Natural killer cell (primary cell): ENCODE measurements at regions not wholly inside any gene's neighbourhood (a gene's known extent, or its start where the extent isn't known, plus 50 kb on each side); places are given as distances from the start of the nearest gene placed in this dataset.

ENCODE experiments used
- ATAC-seq, 3 donors: fragments of 150-1000 bp in 2 of 3; fragments of 200-7000 bp in 1 of 3; cut with Tn5 transposase; 1 replicate in 1 of 3; 2 replicates in 2 of 3; pipeline ENCODE4 v1.10.0; 2021; ENCODE audit warnings: mild to moderate bottlenecking in 2 of 3, moderate library complexity in 2 of 3
- DNase-seq, 2 donors: peaks; one replicate each; pipeline versions ENCODE4 v3.0.0 to v3.0.0-alpha.2; 2013 to 2021; ENCODE audit warnings: mixed read lengths in 1 of 2
- H3K27ac ChIP-seq: one replicate; pipeline ENCODE4 v1.5.1; 2013; ENCODE audit warnings: mild to moderate bottlenecking, low read length
- H3K27me3 ChIP-seq: one replicate; pipeline ENCODE4 v1.6.1; 2013; ENCODE audit warnings: low read length; ENCODE audit not compliant: control insufficient read depth, insufficient read depth
- H3K36me3 ChIP-seq: one replicate; pipeline ENCODE4 v1.6.1; 2013; ENCODE audit warnings: low read length; ENCODE audit not compliant: control insufficient read depth, insufficient read depth
- H3K4me1 ChIP-seq: one replicate; pipeline ENCODE4 v1.6.1; 2013; ENCODE audit warnings: low read length; ENCODE audit not compliant: control insufficient read depth, insufficient read depth
- H3K4me3 ChIP-seq: one replicate; pipeline ENCODE4 v1.5.1; 2013; ENCODE audit warnings: low read length
- H3K9me3 ChIP-seq: one replicate; pipeline ENCODE4 v1.6.1; 2013; ENCODE audit warnings: low read length; ENCODE audit not compliant: control insufficient read depth, insufficient read depth
- H3K27ac Mint-ChIP-seq, 2 donors: one replicate each; pipeline ENCODE4 v1.8.0; 2022; ENCODE audit warnings: mild to moderate bottlenecking in 2 of 2, mixed read lengths in 2 of 2, moderate library complexity in 1 of 2
- H3K27me3 Mint-ChIP-seq, 2 donors: one replicate each; pipeline ENCODE4 v1.8.0; 2022; ENCODE audit warnings: low read depth in 2 of 2, mixed read lengths in 2 of 2
- H3K36me3 Mint-ChIP-seq: one replicate; pipeline ENCODE4 v1.8.0; 2022; ENCODE audit warnings: mixed read lengths
- H3K4me1 Mint-ChIP-seq, 2 donors: one replicate each; pipeline ENCODE4 v1.8.0; 2022; ENCODE audit warnings: mixed read lengths in 2 of 2
- H3K4me3 Mint-ChIP-seq: one replicate; pipeline ENCODE4 v1.8.0; 2022; ENCODE audit warnings: mild to moderate bottlenecking, moderate library complexity, mixed read lengths
- H3K9me3 Mint-ChIP-seq, 2 donors: one replicate each; pipeline ENCODE4 v1.8.0; 2022; ENCODE audit warnings: mixed read lengths in 2 of 2
- CTCF ChIP-seq: fragments of 200-600 bp; IDR thresholded peaks from one replicate; pipeline ENCODE4 v1.8.0; 2022; ENCODE audit warnings: antibody characterized with exemption
- WGBS: methylation state at CpG from one replicate; pipeline ENCODE4 v1.1.7; 2013; ENCODE audit warnings: missing lambda C conversion rate; ENCODE audit not compliant: insufficient coverage; 5-methylcytosine and 5-hydroxymethylcytosine counted together
- intact Hi-C: fragments of 100-400 bp; cut with micrococcal nuclease; formaldehyde crosslinking; loops from one replicate; pipeline ENCODE4 v1.14.2; 2022

DNA sequence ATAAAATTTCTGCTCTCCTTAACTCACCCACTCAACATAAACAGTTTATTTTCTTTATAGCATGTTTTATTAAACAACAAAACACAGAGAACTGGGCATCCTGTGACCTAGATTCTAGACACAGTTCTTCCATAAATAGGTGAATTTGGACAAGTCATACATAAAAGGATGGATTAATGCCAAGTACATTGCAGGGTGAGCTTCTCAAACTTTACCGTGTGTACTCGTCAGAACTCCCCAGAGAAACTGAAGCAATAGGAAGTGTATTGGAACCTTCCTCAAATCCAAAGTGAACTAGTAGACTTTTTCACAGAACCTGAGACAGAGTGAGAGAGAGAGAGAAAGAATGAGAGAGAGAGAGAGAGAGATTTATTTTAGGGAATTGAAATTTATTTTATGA is 139.7 kb downstream of the CD47 start:
- ATAC-seq (no peak), DNase-seq (no peak)
- WGBS, result 85% methylated on average over 2 of the region's 2 CpGs
- Mint-ChIP-seq H3K9me3 (no peaks in the 10 kb centered on the region), H3K4me3 (no peak overlapping the region), H3K4me1 (peaks cover 23 to 26% of the 10 kb centered on the region in 2 donors), H3K27me3 (peaks cover 0 to 10% of the 10 kb centered on the region in 2 donors), H3K27ac (no peak overlapping the region), H3K36me3 (no peaks in the 10 kb centered on the region)
- H3K27me3 ChIP-seq, result no peaks in the 10 kb centered on the region
- no peak overlapping the region for H3K4me3 ChIP-seq
- peaks cover 13% of the 10 kb centered on the region for H3K4me1 ChIP-seq
- no peak overlapping the region for H3K27ac ChIP-seq
- no peaks in the 10 kb centered on the region for H3K36me3 ChIP-seq
- TF ChIP-seq CTCF, result no peak
- H3K9me3 ChIP-seq, result no peaks in the 10 kb centered on the region
- intact Hi-C loops, result no loop called here

DNA sequence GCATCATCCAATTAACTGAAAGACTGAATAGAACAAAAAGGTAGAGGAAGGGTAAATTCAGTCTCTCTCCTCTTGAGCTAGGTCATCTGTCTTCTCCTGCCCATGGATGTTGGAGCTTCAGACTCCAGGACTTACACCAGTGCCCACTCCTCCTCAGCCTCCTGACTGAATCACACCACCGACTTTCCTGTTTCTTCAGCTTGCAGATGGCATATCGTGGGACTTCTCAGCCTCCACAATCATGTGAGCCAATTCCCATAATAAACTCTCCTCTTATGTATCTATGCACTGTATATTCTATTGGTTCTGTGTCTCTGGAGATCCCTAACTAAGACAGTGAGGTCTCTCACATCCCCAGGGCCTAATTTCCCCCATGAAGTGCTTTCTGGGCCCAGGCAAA is 140.4 kb downstream of the CD47 start:
- Mint-ChIP-seq H3K9me3 (no peaks in the 10 kb centered on the region), H3K4me3 (no peak overlapping the region), H3K27ac (no peak overlapping the region), H3K27me3 (peaks cover 0 to 10% of the 10 kb centered on the region in 2 donors), H3K4me1 (peaks cover 22 to 25% of the 10 kb centered on the region in 2 donors), H3K36me3 (no peaks in the 10 kb centered on the region)
- Histone ChIP-seq H3K36me3 (no peaks in the 10 kb centered on the region), H3K4me3 (no peak overlapping the region), H3K27ac (no peak overlapping the region), H3K9me3 (no peaks in the 10 kb centered on the region), H3K4me1 (peaks cover 13% of the 10 kb centered on the region), H3K27me3 (no peaks in the 10 kb centered on the region)
- intact Hi-C loops, result no loop called here
- DNase-seq, result no peak
- ATAC-seq, result no peak
- 94% methylated on average over 2 of the region's 2 CpGs for WGBS
- no peak for TF ChIP-seq CTCF

GRCh38 chr3:107949394-107949970 is 141.3 kb downstream of the CD47 start:
- Mint-ChIP-seq H3K4me1 (peaks cover 16 to 18% of the 10 kb centered on the region in 2 donors), H3K36me3 (no peaks in the 10 kb centered on the region)

More at GRCh38 chr3:107949394-107949970, 141.3 kb downstream of the CD47 start:
- Histone ChIP-seq H3K27me3 (no peaks in the 10 kb centered on the region), H3K9me3 (no peaks in the 10 kb centered on the region), H3K27ac (no peak overlapping the region), H3K4me1 (peaks cover 9% of the 10 kb centered on the region), H3K4me3 (no peak overlapping the region), H3K36me3 (no peaks in the 10 kb centered on the region)
- Mint-ChIP-seq H3K27me3 (peaks cover 0 to 10% of the 10 kb centered on the region in 2 donors), H3K4me3 (no peak overlapping the region), H3K27ac (no peak overlapping the region), H3K9me3 (no peaks in the 10 kb centered on the region)
- no peak for TF ChIP-seq CTCF
- ATAC-seq (no peak), DNase-seq (no peak)
- intact Hi-C loops, result loop anchor here (10.0 kb wide), 1 partner anchor 145 kb away; the partner anchor contains the start of gene CD47
- 100% methylated on average over 3 of the region's 3 CpGs for WGBS
